ENCODE measurements at regions not wholly inside any gene's neighbourhood (a gene's known extent, or its start where the extent isn't known, plus 50 kb on each side); places are given as distances from the start of the nearest gene placed in this dataset.

DNA sequence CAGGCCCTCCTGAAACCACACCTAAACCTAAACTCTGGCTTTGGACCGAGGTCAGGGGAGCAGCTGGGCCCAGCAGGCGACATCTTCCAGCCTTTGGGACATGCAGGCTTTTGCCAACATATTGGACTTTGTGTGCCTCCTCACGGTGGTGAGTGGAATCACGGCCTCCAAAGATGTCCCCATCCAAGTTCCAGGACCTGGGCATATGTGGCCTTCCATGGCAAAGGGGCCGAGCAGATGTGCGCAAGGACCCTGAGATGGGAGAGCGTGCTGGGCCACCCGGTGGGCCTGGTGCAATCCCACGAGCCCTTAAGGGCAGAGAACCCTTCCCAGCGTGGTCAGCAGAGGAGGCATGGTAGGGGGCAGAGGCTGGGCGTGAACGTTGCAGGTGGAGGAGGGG is 160.8 kb upstream of the C1orf174 start:
- Histone ChIP-seq H3K4me3 (ENCODE audit: low read depth in 1 of 2, low read length in 2 of 2) (no peak overlapping the region), H3K36me3 (ENCODE audit: control insufficient read depth in 1 of 2, insufficient read depth in 2 of 2, low read length in 2 of 2) (no peaks in the 10 kb centered on the region), H3K4me1 (ENCODE audit: control insufficient read depth in 1 of 2, insufficient read depth in 2 of 2, low read length in 2 of 2) (no peaks in the 10 kb centered on the region), H3K27me3 (ENCODE audit: low read depth, low read length) (no peaks in the 10 kb centered on the region), H3K9me3 (ENCODE audit: control insufficient read depth in 1 of 2, low read length in 2 of 2) (no peaks in the 10 kb centered on the region), H3K27ac (ENCODE audit: low read length) (no peak overlapping the region)

DNA sequence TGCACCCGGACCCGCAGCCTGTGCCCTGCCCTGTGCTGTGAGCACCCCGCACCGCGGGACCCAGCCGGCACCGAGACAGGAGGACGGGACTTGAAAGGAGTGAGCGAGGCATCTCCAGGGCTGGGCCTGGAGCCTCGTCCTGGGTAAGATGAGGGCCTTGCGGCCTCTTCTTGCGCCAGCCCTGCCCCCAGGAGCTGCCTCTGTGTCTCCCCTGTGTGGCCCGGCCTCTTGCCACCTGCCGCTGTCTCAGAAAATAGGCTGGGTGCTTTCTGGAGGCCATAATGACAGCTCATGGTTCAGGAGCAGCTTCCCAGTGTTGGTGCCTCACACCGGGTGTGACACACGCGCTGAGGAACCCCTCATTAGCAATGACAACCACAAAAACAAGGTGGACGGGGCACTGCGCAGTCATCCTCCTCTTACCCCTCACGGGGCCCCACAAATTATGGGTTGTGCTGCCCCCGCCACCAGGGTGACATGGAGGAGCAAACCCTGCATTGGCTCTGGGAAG is 161.5 kb upstream of the C1orf174 start:
- Histone ChIP-seq H3K36me3 (ENCODE audit: control insufficient read depth in 1 of 2, insufficient read depth in 2 of 2, low read length in 2 of 2) (no peaks in the 10 kb centered on the region), H3K27ac (ENCODE audit: low read length) (no peak overlapping the region), H3K27me3 (ENCODE audit: low read depth, low read length) (no peaks in the 10 kb centered on the region), H3K9me3 (ENCODE audit: control insufficient read depth in 1 of 2, low read length in 2 of 2) (no peaks in the 10 kb centered on the region), H3K4me1 (ENCODE audit: control insufficient read depth in 1 of 2, insufficient read depth in 2 of 2, low read length in 2 of 2) (no peaks in the 10 kb centered on the region), H3K4me3 (ENCODE audit: low read depth in 1 of 2, low read length in 2 of 2) (no peak overlapping the region)

DNA sequence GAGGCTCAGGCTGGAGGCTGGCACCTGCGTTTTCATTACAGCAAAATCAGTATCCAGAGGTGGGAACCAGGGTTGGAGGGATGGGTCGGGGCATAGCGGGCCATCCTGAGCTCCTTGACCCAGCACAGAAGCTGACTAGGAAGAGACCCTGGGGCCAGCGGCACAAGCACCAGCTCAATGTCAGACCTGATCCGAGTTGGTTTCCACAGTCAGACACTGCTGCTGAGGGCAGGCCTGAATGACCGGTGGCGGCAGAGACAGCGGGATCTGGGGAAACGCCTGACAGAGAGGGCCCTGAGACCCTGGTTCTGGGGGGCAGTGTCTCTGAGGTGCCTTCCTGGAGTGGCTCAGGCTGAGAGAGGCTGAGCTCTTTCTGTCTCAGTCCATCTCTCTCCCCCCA is 162.0 kb upstream of the C1orf174 start:
- Histone ChIP-seq H3K4me1 (ENCODE audit: control insufficient read depth in 1 of 2, insufficient read depth in 2 of 2, low read length in 2 of 2) (no peaks in the 10 kb centered on the region), H3K4me3 (ENCODE audit: low read depth in 1 of 2, low read length in 2 of 2) (no peak overlapping the region), H3K27me3 (ENCODE audit: low read depth, low read length) (no peaks in the 10 kb centered on the region), H3K9me3 (ENCODE audit: control insufficient read depth in 1 of 2, low read length in 2 of 2) (no peaks in the 10 kb centered on the region), H3K36me3 (ENCODE audit: control insufficient read depth in 1 of 2, insufficient read depth in 2 of 2, low read length in 2 of 2) (no peaks in the 10 kb centered on the region), H3K27ac (ENCODE audit: low read length) (no peak overlapping the region)

DNA sequence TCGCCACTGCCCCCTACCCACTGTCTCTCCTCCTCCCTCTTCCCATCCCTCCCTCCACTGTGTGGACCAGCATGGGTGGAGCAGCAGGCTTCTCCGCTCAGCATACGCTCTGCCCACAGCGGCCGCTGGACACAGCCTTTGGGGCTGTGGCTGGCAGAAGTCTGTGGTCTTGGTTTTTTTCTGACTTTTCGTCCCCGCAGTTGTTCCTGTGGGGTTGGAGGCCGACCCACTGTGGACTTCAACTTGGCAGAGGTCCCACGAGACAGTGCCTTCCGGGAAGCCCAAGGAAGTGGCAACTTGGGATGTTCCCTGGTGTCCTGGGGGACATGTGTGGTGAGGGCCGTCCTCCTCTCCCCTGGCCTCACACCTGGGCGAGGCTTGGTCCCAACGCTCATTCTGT is 162.5 kb upstream of the C1orf174 start:
- H3K27ac ChIP-seq (ENCODE audit: low read length), result no peak overlapping the region
- no peaks in the 10 kb centered on the region for H3K9me3 ChIP-seq (ENCODE audit: control insufficient read depth in 1 of 2, low read length in 2 of 2)
- H3K4me3 ChIP-seq (ENCODE audit: low read depth in 1 of 2, low read length in 2 of 2), result no peak overlapping the region
- H3K27me3 ChIP-seq (ENCODE audit: low read depth, low read length), result no peaks in the 10 kb centered on the region
- no peaks in the 10 kb centered on the region for H3K36me3 ChIP-seq (ENCODE audit: control insufficient read depth in 1 of 2, insufficient read depth in 2 of 2, low read length in 2 of 2)
- H3K4me1 ChIP-seq (ENCODE audit: control insufficient read depth in 1 of 2, insufficient read depth in 2 of 2, low read length in 2 of 2), result no peaks in the 10 kb centered on the region

DNA sequence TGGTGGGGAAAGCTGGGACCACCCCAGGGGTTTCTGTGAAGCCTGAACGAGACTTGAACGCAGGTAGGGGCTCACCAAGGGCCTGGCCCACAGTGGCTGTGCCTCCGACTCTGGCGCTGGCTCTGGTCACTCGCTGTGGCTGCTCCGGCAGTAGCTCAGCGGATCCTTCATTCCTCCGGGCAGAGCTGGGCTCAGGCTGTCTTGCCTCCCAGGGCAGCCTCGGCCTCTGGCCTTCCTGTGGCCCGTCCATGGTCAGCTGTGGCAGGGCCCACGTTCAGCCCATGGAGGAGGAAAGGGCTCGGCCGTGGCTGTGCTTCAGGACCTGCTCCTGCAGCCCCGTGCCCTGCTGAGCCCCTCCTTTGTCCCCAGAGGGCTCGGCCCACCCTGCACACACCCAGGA is 162.9 kb upstream of the C1orf174 start:
- no peaks in the 10 kb centered on the region for H3K4me1 ChIP-seq (ENCODE audit: control insufficient read depth in 1 of 2, insufficient read depth in 2 of 2, low read length in 2 of 2)
- no peaks in the 10 kb centered on the region for H3K27me3 ChIP-seq (ENCODE audit: low read depth, low read length)
- no peak overlapping the region for H3K27ac ChIP-seq (ENCODE audit: low read length)
- H3K9me3 ChIP-seq (ENCODE audit: control insufficient read depth in 1 of 2, low read length in 2 of 2), result no peaks in the 10 kb centered on the region
- no peaks in the 10 kb centered on the region for H3K36me3 ChIP-seq (ENCODE audit: control insufficient read depth in 1 of 2, insufficient read depth in 2 of 2, low read length in 2 of 2)
- no peak overlapping the region for H3K4me3 ChIP-seq (ENCODE audit: low read depth in 1 of 2, low read length in 2 of 2)

DNA sequence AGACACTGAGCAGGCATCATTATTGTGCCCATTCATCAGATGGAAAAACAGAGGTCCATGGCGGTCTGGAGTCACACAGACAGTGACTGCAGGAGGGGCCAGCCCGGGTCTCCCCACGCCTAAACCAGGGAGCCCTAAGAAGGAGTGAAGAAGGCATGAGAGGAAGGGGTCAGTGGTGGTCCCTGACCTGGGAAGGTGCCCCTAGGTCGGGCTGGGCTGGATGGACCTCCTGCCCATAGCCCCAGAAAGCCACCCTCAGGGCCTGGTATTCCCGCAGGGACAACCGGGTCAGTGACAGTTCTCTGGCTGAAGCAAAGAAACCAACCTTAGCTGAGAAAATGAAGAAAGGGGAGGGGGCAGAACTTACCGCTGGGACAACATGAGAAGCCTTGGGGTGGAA is 163.4 kb upstream of the C1orf174 start:
- H3K27ac ChIP-seq (ENCODE audit: low read length), result no peak overlapping the region
- H3K4me1 ChIP-seq (ENCODE audit: control insufficient read depth in 1 of 2, insufficient read depth in 2 of 2, low read length in 2 of 2), result no peaks in the 10 kb centered on the region
- H3K27me3 ChIP-seq (ENCODE audit: low read depth, low read length), result no peaks in the 10 kb centered on the region
- no peaks in the 10 kb centered on the region for H3K9me3 ChIP-seq (ENCODE audit: control insufficient read depth in 1 of 2, low read length in 2 of 2)
- H3K36me3 ChIP-seq (ENCODE audit: control insufficient read depth in 1 of 2, insufficient read depth in 2 of 2, low read length in 2 of 2), result no peaks in the 10 kb centered on the region
- no peak overlapping the region for H3K4me3 ChIP-seq (ENCODE audit: low read depth in 1 of 2, low read length in 2 of 2)

DNA sequence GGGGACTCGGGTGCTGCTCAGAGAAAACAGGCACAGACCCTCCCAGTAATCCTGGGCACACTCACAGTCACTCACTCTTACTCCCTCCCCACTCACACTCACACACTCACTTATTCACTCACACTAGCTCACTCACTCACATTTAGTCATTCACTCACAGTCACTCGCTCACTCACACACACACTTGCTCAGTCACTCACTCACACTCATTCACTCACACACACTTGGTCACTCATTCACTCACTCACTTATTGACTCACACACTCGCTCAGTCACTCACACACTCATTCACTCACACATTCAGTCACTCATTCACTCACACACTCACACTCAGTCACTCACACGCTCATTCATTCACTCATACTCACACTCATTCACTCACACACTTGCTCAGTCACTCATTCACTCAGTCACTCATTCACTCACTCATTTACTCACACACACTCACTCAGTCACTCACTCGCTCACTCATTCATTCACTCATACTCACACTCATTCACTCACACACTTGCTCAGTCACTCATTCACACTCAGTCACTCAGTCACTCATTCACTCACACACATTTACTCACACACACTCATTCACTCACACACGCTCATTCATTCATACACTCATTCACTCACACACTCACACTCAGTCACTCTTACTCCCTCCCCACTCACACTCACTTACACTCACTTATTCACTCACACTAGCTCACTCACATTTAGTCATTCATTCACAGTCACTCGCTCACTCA is 164.2 kb upstream of the C1orf174 start:
- no peaks in the 10 kb centered on the region for H3K27me3 ChIP-seq (ENCODE audit: low read depth, low read length)
- no peak overlapping the region for H3K4me3 ChIP-seq (ENCODE audit: low read depth in 1 of 2, low read length in 2 of 2)
- H3K36me3 ChIP-seq (ENCODE audit: control insufficient read depth in 1 of 2, insufficient read depth in 2 of 2, low read length in 2 of 2), result no peaks in the 10 kb centered on the region
- no peak overlapping the region for H3K27ac ChIP-seq (ENCODE audit: low read length)
- H3K9me3 ChIP-seq (ENCODE audit: control insufficient read depth in 1 of 2, low read length in 2 of 2), result no peaks in the 10 kb centered on the region
- H3K4me1 ChIP-seq (ENCODE audit: control insufficient read depth in 1 of 2, insufficient read depth in 2 of 2, low read length in 2 of 2), result no peaks in the 10 kb centered on the region

DNA sequence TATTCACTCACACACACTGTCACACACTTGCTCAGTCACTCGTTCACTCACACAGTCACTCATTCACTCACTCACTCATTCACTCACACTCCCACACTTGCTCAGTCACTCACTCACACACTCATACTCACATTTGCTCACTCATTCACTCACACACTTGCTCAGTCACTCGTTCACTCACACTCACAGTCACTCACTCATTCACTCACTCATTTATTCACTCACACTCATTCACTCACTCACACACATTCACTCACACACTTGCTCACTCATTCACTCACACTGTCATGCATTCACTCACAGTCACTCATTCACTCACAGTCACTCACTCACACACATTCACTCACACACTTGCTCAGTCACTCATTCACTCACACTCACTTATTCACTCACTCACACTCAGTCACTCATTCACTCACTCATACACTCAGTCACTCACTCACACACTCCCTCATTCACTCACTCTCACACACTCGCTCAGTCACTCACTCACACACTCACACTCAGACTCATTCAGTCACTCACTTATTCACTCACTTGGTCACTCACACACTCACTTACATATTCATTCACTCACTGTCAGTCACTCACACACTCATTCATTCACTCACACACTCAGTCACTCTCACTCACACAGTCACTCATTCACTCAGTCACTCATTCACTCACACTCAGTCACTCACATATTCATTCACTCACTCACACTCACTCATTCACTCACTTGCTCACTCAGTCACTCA is 167.0 kb upstream of the C1orf174 start:
- no peaks in the 10 kb centered on the region for H3K4me1 ChIP-seq (ENCODE audit: control insufficient read depth in 1 of 2, insufficient read depth in 2 of 2, low read length in 2 of 2)
- H3K27ac ChIP-seq (ENCODE audit: low read length), result no peak overlapping the region
- H3K27me3 ChIP-seq (ENCODE audit: low read depth, low read length), result no peaks in the 10 kb centered on the region
- H3K36me3 ChIP-seq (ENCODE audit: control insufficient read depth in 1 of 2, insufficient read depth in 2 of 2, low read length in 2 of 2), result no peaks in the 10 kb centered on the region
- H3K9me3 ChIP-seq (ENCODE audit: control insufficient read depth in 1 of 2, low read length in 2 of 2), result no peaks in the 10 kb centered on the region
- H3K4me3 ChIP-seq (ENCODE audit: low read depth in 1 of 2, low read length in 2 of 2), result no peak overlapping the region

DNA sequence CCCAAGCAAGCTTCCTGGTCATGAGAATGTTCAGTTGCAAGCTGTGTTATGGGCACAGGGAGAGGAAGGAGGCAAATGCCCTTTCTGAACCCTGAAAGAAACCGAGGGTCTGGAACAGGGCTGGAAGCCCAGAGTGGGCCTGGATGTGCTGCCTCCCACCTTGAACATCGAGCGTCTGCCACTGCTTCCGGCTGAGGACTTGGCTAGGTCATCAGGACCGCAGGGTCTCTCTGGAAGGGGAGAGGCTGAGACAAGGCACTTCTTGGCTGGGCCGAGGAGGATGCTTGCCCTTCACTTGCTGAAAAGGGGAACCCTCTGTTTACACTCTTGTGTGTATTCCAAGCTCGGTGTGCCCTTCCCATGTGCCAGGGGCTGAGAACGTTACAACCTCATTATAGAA is 168.0 kb upstream of the C1orf174 start:
- H3K9me3 ChIP-seq (ENCODE audit: control insufficient read depth in 1 of 2, low read length in 2 of 2), result no peaks in the 10 kb centered on the region
- H3K4me1 ChIP-seq (ENCODE audit: control insufficient read depth in 1 of 2, insufficient read depth in 2 of 2, low read length in 2 of 2), result no peaks in the 10 kb centered on the region
- H3K4me3 ChIP-seq (ENCODE audit: low read depth in 1 of 2, low read length in 2 of 2), result no peak overlapping the region
- no peaks in the 10 kb centered on the region for H3K36me3 ChIP-seq (ENCODE audit: control insufficient read depth in 1 of 2, insufficient read depth in 2 of 2, low read length in 2 of 2)
- no peaks in the 10 kb centered on the region for H3K27me3 ChIP-seq (ENCODE audit: low read depth, low read length)
- H3K27ac ChIP-seq (ENCODE audit: low read length), result no peak overlapping the region

DNA sequence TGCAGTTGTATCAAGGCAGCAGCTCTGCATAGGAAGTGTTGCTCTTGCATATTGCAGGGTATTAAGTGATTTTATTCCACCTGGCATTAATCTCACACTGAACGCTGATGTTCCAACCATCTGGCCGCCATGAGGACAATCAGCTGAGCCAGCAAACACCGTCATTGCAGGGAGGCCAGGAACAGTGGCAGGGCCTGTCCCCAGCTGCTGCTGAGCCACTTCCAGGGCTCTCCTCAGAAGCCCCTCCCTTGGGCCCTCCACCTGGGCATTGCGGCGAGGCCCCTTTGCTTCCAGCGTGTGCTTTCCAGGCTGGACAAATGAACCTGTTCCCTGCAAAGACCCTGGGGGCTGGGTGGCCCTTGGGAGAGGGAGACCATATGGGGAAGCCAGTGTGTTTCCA is 171.6 kb upstream of the C1orf174 start:
- H3K4me3 ChIP-seq (ENCODE audit: low read depth in 1 of 2, low read length in 2 of 2), result no peak overlapping the region
- H3K36me3 ChIP-seq (ENCODE audit: control insufficient read depth in 1 of 2, insufficient read depth in 2 of 2, low read length in 2 of 2), result no peaks in the 10 kb centered on the region
- no peaks in the 10 kb centered on the region for H3K4me1 ChIP-seq (ENCODE audit: control insufficient read depth in 1 of 2, insufficient read depth in 2 of 2, low read length in 2 of 2)
- H3K9me3 ChIP-seq (ENCODE audit: control insufficient read depth in 1 of 2, low read length in 2 of 2), result no peaks in the 10 kb centered on the region
- H3K27me3 ChIP-seq (ENCODE audit: low read depth, low read length), result no peaks in the 10 kb centered on the region
- no peak overlapping the region for H3K27ac ChIP-seq (ENCODE audit: low read length)

DNA sequence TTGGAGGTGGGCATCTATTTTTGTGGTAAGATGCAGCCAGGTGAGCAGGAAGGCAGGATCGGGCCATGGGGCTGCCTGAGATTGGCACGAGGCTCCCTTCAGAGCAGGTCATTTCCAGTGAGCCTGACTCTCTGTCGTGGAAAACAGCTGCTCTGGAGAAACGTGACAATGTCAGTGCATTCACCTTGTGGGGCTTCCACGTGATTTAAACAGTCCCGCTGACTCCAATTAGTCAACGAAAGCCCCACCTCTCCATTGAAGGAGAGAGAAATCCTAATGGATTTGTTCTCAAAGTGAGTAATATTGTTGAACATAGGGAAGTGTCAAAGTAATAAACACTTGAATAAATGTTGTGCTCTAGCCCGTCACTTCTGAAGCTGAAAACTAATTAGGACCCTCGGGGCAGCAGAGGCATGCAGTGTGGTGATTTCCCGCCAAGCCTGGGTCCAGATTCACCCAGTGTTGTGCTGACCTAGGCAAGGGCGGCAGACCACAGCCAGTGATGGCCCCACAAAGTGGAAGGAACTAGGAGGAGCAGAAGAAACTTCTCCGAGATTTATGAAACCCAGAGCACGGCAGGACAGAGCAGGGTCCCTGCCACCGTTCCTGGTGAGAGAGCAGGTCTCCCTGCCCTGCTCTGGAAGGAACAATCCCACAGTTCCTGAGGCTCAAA is 172.5 kb upstream of the C1orf174 start:
- H3K9me3 ChIP-seq (ENCODE audit: control insufficient read depth in 1 of 2, low read length in 2 of 2), result no peaks in the 10 kb centered on the region
- H3K27me3 ChIP-seq (ENCODE audit: low read depth, low read length), result no peaks in the 10 kb centered on the region
- no peak overlapping the region for H3K27ac ChIP-seq (ENCODE audit: low read length)
- no peaks in the 10 kb centered on the region for H3K4me1 ChIP-seq (ENCODE audit: control insufficient read depth in 1 of 2, insufficient read depth in 2 of 2, low read length in 2 of 2)
- no peaks in the 10 kb centered on the region for H3K36me3 ChIP-seq (ENCODE audit: control insufficient read depth in 1 of 2, insufficient read depth in 2 of 2, low read length in 2 of 2)
- no peak overlapping the region for H3K4me3 ChIP-seq (ENCODE audit: low read depth in 1 of 2, low read length in 2 of 2)

All from muscle layer of duodenum (tissue), 2 donors.